GM19467 (cell line): ENCODE measurements at regions not wholly inside any gene's neighbourhood (a gene's known extent, or its start where the extent isn't known, plus 50 kb on each side); places are given as distances from the start of the nearest gene placed in this dataset.
"Not testable (repeated sequence)": the region's sequence is repeated elsewhere in the genome, so short reads cannot be mapped to it uniquely, and the experiment has no call there.

ENCODE experiments used
- ATAC-seq: cut with Tn5 transposase; IDR thresholded peaks from one replicate; pipeline ENCODE4 v1.9.1; 2021; ENCODE audit warnings: mild to moderate bottlenecking, moderate library complexity; ENCODE audit not compliant: unreplicated experiment

DNA sequence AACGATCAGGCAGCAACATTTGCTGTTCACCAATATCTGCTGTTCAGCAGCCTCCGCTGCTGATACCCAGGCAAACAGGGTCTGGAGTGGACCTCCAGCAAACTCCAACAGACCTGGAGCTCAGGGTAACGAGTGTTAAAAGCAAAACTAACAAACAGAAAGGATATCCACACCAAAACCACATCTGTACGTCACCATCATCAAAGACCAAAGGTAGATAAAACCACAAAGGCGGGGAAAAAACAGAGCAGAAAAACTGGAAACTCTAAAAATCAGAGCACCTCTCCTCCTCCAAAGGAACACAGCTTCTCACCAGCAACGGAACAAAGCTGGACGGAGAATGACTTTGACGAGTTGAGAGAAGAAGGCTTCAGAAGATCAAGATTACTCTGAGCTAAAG lies 192.8 kb upstream of the MGAT5 start:
- ATAC-seq = not testable (repeated sequence)

DNA sequence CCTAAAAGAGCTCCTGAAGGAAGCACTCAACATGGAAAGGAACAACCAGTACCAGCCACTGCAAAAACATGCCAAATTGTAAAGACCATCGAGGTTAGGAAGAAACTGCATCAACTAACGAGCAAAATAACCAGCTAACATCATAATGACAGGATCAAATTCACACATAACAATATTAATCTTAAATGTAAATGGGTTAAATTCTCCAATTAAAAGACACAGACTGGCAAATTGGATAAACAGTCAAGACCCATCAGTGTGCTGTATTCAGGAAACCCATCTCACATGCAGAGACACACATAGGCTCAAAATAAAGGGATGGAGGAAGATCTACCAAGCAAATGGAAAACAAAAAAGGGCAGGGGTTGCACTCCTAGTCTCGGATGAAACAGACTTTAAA lies 191.6 kb upstream of the MGAT5 start:
- not testable (repeated sequence) for ATAC-seq

DNA sequence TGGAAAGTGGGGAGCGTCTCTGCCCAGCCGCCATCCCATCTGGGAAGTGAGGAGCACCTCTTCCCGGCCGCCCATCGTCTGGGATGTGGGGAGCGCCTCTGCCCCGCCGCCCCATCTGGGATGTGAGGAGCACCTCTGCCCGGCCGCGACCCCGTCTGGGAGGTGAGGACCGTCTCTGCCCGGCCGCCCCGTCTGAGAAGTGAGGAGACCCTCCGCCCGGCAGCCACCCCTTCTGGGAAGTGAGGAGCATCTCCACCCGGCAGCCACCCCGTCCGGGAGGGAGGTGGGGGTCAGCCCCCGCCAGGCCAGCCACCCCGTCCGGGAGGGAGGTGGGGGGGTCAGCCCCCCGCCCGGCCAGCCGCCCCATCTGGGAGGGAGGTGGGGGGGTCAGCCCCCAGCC lies 190.0 kb upstream of the MGAT5 start:
- ATAC-seq = not testable (repeated sequence)

DNA sequence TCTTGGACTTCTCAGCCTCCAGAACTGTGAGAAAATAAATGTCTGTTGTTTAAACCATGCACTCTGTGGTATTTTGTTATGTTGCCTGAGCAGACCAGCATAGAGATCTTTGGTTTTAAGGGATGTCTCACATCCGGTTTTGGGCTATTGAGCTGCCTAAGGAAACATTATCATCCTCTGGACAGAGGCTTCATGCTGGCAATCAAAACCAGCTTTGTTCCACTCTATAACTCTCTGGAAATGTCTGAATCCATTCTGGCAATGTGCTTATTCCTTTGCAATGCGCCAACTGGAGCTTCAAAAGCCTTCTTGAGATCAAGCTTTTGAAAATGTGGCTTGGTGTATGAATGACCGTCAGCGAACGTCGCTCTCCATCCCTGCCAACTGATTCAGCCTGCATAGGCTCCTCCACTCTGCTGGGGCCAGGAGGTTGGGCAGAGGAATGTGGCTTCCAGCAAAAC lies 183.6 kb upstream of the MGAT5 start:
- ATAC-seq = no peak

DNA sequence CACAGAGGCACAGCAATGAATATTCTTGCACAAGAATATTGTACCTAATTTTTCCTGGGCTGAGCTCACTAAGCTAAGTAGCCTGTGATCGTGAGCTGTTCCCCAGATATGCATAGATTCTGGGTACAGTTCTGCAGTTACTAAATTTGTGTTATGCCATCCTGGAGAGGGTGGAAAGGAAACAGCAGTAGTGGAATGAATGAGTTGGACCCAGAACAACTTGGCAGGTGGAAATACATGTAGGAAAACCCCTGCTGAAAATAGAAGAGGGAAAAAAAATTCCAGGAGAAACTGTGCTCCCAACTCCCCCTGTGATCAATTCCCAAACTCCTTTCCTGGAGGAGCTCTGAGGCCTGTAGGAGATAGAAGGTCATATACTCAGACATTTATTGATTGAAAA lies 181.5 kb upstream of the MGAT5 start:
- no peak for ATAC-seq

DNA sequence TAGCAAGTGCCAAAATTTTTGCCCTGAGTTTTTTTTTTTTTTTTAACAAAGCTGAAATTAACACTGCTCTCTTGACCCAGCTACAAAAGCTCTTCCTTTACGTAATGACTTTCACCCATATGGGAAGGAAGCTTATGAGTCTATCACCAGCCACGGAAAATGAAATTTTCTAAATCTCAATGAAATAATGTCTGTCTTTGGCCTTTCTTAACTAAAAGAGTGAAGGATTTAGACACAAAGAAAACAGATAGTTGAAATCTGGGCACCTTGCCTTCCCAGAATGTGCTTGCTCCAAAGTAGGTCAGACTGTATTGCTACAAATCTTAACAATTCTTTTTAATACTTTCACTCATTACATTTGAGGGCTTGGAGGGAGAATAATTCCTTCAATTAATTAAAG lies 180.8 kb upstream of the MGAT5 start:
- ATAC-seq = no peak

DNA sequence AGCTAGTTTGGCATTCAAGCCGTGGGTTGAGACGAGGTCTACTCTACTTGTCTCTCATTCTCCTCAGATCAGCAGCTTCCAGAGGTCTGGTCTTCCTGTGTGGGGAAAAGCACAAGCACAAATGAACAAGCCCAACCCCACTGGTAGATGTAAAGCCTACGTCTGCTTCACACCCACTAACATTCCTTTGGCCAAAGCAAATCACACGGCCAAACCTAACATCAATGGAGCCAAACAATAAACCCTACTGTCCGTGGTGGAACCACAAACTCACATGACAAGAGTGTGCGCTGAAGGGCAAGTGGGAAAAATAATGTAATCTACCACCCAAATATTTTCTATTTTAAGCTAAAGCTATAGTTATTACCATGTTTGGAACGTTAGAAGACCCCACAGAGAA lies 179.3 kb upstream of the MGAT5 start:
- no peak for ATAC-seq

DNA sequence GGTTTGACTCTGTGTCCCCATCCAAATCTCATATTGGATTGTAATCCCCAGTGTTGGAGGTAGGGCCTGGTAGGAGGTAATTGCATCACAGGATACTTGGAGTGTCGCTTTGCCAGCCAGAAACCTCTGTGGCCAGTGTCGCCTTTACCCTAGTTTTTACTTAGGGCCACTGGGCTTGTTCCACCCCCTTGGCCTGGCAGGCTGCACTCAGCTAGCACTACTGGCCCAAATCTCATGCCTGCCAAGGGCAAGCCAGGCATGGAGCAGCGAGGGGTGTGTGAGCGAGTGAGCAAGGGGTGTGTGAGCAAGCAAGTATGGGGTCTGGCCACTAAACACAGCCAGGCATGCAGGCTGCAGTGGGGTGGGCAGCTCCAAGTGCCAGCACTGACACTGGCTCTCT lies 178.7 kb upstream of the MGAT5 start:
- ATAC-seq = no peak

DNA sequence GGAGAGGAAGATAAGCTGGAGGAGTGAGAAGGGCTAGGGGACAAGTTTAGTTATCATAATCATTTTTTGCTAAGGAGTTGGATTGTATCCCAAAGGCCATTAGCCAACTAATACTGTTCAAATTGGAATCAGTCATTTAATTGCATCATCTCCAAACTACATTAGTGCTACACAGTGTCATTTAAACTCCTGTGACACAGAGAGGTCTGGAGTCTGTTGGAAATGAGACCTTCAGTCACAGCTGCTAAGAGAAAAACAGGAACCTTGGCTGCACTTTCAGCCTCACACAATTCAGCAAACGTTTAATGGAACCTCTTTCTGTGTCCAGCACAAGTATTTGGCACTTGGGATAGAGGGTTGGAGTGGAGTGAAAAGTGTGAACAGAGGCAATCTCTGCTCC lies 175.5 kb upstream of the MGAT5 start:
- ATAC-seq = no peak

DNA sequence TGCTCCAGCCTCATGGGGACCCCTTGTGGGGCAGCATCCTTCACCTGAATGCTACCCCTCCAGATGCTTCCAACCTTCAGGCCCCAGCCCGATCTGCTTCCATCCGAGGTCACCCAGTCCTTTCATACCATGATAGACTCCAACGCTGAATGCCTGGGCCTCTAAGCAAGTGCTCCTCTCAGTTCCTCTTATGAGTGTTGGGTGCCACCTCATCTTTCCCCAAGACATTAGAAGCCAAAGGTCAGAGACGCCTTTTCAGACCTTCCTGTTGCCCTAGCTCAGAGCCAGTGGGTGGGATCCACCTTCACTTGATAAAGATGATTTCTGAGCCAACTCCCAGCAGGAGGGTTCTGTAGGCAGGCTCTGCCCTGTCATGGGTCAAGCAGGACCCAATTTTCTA lies 174.5 kb upstream of the MGAT5 start:
- ATAC-seq = peak; percentile 97

DNA sequence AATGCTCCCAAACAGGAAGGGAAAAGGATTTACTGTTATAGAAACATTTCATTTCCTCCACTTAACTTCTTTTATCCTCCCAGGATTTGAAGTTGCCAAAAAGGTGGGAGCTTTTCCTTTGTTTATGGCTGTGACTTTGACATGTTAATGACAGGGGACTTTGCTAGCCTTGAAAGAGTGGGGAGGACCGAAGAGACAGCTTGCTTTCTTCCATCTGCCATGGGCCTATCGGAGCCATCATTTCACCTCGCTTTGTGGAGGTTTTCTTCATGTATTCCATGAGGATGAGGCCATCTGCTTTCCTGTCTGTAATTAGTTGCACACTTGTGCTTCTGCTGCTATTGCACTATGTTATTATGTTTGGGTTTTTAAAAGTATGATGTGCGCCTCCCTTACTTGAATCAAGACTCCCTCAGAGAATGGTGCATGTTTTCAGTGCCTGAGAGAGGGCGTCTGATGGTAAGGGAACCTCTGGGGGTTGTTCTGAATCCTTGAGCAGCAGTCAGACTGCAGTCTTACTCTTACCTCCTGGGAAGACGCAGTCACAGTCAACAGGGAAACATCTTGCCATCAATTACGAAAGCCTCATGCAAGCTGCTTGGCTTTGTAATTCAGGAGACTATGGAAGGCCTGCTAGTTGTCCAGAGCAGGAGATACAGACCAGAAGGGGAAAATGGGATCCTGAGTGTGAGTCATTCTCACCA lies 173.3 kb upstream of the MGAT5 start:
- ATAC-seq = no peak

DNA sequence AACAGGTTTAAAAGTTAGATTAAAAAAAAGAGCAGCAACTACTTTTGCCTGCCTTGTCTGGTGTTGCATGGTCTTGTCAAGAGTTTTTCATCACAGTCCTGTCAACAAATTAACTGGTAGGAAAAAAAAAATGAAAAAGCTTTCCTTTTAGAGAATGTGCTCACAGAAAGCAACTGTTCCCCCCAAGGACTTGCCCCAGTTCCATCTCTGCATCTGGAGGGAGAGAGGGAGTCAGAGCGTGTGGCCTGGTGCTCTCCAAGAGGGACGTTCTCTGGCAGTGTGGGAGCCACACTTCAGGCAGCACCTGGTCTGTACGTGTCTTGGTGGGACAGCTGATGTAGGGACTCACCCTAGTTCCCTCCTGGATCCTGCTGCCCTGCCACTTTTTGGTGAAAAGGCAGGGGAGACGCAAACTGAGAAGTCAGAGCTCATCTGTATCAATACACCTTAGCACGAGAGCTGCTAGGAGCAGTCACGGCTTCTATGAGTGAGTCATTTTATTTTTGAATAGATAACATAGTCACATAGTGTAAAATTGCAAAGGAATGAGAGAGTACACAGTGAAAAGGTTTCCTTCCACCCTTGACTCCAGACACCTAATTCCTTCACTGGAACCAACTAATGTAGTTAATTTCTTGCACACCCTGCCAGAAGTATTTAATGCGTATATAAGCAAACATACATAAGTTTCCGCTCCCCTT lies 172.5 kb upstream of the MGAT5 start:
- no peak for ATAC-seq

DNA sequence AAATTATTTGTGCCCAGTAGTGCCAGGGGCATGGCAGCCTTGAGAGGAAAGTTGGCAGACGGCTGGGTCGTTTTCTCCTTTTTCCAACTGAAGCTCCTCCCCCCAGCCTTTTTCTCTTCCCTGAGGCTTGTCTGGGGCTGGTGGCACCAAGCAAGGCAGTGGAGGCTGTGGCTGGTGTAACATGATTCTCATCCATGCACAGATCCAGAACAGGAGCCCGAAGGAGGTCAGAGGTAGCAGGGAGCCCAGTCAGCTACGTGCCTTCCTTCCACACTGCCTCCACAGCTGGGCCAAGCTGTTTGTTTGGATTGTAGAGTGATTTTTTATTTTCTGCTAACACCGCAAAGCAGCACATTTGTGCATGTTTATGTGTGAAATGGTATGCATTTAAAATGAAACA lies 170.3 kb upstream of the MGAT5 start:
- no peak for ATAC-seq

DNA sequence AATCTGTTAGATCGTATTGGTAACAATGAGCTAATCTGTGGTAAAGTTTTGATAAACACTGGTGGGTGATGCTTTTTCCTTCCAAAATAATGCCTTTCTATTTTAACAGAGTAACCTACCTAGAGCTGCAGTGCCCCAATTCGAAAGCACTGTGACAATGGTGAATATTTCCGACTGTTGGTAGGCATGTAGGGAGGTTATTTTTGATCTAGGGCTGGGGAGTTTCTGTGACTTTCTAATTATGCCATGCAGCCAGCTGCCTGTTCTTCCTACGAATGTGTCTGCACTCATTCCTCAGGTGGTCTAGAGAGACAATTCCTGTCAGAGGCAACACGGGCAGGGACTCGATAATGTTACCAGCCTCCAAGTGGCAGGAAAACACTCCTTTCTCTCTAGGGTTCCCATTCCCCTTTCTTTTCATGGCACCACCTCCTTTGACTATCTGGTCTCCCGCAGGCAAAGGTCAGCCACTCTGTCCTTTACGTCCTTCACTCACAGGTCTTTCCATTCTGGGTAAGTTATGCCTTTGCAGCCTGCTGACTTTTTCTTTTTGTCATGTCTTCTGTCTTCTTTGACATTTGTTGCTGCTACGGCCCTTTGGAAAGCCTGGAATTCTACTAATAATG lies 167.2 kb upstream of the MGAT5 start:
- no peak for ATAC-seq

DNA sequence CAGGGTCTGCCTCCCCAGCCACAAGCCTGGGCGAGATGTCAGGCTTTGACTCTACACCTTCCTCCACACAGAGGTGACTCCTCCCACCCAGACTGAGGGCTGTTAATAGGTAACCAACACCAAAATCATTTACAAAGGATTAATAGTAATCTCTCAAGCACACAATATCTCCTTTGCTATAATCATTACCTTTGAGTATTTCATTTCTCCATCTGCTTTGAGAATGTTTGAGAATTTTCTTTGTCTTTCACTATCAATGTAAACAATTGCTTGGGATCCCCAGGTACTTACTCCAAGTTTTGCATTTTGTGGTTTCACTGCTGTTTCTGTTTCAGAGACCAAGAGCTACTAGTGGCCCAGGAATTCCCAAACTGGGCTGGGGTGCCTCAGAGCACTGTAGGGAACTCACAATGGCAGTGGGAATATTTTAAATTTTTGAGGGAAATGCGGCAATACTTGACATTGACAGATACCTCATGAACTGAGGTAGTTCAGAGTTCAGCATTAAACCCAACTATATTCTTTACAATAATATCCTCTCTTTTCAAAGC lies 166.4 kb upstream of the MGAT5 start:
- ATAC-seq = peak; percentile 90

DNA sequence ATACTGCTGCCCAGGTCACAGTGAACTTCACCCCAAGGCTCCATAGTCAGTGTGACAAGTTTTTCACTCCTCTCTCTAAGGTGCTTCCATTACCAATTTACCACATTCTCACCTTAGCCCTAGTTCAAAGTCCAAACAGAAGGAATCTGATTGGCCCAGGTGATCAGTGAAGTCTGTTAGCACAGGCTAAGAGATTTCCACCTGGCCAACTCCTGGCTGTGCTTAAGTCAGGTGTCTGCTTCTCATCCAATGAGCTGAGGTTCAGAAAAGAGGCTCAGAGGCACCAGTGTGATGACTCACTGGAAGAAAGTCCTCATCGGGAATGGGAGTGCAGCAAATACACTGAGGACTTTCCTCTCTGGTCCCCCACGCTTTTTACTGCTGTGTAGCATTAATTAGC lies 164.4 kb upstream of the MGAT5 start:
- no peak for ATAC-seq

DNA sequence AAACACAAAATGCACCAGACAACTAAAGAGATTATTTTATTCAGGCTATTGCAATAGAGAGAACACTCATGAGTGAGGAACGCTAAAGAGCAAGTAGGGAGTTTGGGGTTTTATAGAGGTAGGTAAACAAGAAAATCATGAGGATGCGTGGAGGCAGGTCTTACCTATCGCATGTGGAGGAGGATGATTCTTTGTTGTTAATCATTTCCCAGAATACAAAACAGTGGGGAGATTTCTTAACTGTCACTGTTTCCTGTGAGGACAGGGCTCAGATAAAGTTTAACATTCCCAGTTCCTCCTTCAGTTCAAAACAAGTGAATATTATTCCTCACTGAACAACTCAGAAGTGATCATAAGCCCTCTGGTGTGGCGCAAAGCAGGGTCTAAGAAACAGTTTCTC lies 156.1 kb upstream of the MGAT5 start:
- ATAC-seq = peak; percentile 58

DNA sequence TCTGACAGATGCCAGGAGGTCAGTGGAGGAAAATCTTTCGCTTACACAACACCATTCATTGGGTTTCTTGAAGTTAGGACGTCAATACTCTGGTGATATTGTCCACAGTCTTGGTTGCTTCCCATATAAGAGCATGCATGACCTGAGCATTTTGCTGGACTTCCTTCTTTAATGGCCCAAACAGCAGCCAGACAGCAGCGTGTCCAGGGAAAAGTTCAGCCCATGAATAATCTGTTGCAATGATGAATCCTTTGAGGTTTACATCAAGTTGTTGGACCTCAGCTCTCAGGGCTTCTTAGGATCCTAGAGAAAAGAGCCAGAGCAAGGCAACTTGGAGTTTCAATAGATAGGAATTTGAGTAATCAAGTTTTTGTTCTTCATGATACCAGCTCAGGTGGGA lies 155.6 kb upstream of the MGAT5 start:
- ATAC-seq = no peak

DNA sequence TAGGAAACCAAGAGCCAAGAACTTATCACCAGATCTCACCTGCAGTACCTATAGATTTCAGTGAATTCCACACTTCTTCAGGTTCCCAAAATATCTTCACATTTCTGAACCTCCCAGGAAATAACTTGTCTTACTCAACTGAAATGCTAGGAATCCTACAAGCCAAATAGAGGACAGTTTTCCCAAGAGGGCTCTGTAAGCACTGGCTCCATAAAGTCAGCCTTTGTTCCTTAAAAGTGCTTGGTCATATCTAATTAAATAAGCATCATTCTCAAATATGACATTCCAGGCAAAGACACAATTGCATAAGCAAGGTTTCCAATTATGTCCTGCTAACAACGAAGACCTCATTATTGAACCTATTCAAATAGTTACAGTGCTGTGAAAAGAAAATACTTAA lies 154.6 kb upstream of the MGAT5 start:
- ATAC-seq = no peak

DNA sequence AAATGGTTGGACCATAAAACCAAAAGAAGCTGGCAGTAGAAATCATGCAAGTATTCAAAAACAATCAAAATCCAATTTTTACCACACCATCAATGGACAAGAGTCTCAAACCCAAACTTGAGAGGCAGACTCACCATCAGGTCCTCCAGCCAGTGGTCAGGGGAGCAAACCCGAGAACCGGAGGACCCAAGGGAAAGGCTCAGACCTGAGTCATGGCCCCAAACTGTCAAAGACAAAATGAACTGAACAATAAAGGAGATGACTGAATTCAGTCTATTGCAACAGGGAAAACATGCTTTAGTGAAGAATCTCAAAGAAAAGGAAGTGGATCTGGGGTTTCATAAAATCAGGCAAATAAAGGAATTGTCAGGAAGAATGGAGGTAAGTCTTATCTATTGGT lies 150.7 kb upstream of the MGAT5 start:
- ATAC-seq = no peak

DNA sequence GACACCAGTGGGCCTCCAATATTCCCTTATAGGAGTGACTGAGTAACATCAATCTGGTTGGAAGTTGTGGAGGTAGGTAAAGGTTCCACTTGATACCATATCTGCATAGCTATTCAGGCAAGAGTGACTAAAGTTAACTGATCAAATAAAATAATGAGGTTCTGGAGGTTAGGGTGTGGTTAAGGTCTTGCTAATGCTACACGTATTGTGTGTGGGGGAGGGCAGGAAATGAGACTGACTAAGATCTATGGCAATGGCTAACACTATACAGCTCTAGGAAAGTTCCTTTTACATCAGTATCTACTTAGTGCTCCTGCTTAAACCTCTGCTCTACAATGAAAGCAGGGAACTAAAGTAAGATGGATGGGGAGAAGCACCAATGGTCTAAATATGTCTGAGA lies 149.1 kb upstream of the MGAT5 start:
- ATAC-seq = no peak

DNA sequence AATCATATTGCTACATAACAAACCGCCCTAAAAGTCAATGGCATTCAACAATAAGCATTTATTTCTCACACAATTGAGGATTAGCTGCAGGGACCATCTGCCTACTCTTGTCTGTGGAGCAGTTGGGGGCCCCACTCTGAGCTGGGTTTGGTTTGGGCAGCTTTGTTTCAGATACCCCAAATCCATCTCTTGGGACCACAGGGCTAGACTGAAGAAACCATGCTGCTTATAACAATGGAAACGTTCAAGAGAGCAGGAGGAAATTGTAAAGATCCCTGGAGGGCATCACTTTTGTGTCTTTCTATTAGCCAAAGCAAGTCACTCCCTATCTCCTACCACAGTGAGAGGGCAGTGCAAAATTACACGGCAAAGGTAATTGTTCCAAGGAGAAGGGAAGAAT lies 146.5 kb upstream of the MGAT5 start:
- no peak for ATAC-seq
